Type B pancreatic cell (in vitro differentiated cells): ENCODE measurements at regions not wholly inside any gene's neighbourhood (a gene's known extent, or its start where the extent isn't known, plus 50 kb on each side); places are given as distances from the start of the nearest gene placed in this dataset.

ENCODE experiments used
- DNase-seq: peaks from one replicate; pipeline ENCODE4 v3.0.0; 2021; ENCODE audit warnings: mixed read lengths; ENCODE audit not compliant: unreplicated experiment; ENCODE audit errors: extremely low spot score
- H3K27ac Mint-ChIP-seq: 2 replicates; pipeline ENCODE4 v1.8.0; 2021; ENCODE audit warnings: mild to moderate bottlenecking, mixed read lengths
- H3K27me3 Mint-ChIP-seq: 2 replicates; pipeline ENCODE4 v1.8.0; 2021; ENCODE audit warnings: mixed read lengths
- H3K36me3 Mint-ChIP-seq: 2 replicates; pipeline ENCODE4 v1.8.0; 2021; ENCODE audit warnings: mixed read lengths
- H3K4me1 Mint-ChIP-seq: one replicate; pipeline ENCODE4 v1.8.0; 2021; ENCODE audit warnings: mixed read lengths; ENCODE audit not compliant: unreplicated experiment
- H3K4me3 Mint-ChIP-seq: 2 replicates; pipeline ENCODE4 v1.8.0; 2021; ENCODE audit warnings: mild to moderate bottlenecking, mixed read lengths
- H3K9me3 Mint-ChIP-seq: 2 replicates; pipeline ENCODE4 v1.8.0; 2021; ENCODE audit warnings: mixed read lengths
- CTCF ChIP-seq: fragments of 200-600 bp; sonication (generic); conservative IDR thresholded peaks from 2 replicates; pipeline ENCODE4 v1.5.0; 2021; ENCODE audit warnings: antibody characterized with exemption, mild to moderate bottlenecking

DNA sequence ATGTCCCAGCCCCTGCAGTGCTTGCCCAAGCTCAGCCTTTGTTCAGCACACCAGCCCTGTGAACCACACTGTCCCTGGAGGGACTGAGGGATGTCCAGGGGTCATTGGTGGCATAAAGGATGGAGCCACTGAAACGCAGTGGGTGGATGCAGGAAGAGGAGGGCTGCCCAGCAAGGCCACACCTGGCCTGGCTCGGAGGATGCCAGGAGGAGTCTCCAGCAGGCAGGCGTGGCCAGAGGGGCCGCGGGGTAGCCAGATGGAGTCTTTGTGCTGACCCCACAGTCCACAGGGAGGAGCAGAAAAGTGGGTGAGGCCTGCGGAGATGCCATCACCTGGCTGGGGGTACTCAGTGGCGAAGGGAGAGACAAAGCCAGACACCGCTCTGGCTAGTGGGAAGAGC, 108.5 kb upstream of the C14orf180 start:
- no peak for DNase-seq
- Mint-ChIP-seq H3K27ac (no peak overlapping the region), H3K4me3 (no peak overlapping the region), H3K9me3 (no peaks in the 10 kb centered on the region), H3K36me3 (peaks cover 4% of the 10 kb centered on the region), H3K27me3 (peaks cover 48% of the 10 kb centered on the region), H3K4me1 (no peaks in the 10 kb centered on the region)
- no peak for TF ChIP-seq CTCF

GRCh38 chr14:104472073-104472472, 107.5 kb upstream of the C14orf180 start:
- no peak for DNase-seq
- H3K4me1 Mint-ChIP-seq, result no peaks in the 10 kb centered on the region
- no peaks in the 10 kb centered on the region for H3K9me3 Mint-ChIP-seq
- TF ChIP-seq CTCF, result no peak
- peaks cover 39% of the 10 kb centered on the region for H3K27me3 Mint-ChIP-seq
- H3K4me3 Mint-ChIP-seq, result no peak overlapping the region
- H3K27ac Mint-ChIP-seq, result no peak overlapping the region
- H3K36me3 Mint-ChIP-seq, result peaks cover 4% of the 10 kb centered on the region

DNA sequence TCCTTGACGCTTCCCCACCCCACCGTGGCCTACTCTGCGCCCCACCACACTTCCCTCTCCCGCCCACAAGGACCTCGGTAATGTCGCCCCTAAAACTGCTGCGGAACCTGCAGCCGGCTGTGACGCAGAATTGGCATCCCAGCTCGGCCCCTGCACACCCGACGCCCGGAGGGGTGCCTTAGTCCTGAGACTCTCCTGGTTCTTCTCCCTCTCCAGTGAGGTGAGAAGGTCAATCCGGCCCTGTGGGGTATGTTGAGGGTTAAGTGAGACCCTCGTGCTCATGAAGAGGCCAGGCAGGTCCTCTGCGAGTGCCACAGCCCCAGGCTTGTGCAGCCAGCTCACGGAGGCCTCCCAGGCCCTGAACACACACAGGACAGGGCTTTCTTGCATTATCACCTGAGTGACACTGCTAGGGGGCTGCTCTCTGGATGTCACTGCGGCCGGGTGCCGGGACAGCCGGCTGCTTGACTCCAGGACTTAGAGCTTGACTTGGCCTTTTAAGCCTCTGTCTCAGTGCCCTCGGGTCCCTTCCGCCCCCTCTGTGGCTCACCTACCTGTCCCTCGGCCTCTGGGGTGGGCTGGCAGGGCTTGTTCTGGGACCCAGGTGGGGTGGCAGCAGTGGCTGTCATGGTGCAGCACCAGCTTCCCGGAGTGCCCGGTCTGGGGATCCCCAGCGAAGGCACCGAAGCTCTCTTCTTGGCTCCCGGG, 106.9 kb upstream of the C14orf180 start:
- Mint-ChIP-seq H3K27ac (no peak overlapping the region), H3K9me3 (no peaks in the 10 kb centered on the region), H3K4me3 (no peak overlapping the region), H3K4me1 (peaks cover 1% of the 10 kb centered on the region), H3K27me3 (peaks cover 36% of the 10 kb centered on the region), H3K36me3 (peaks cover 4% of the 10 kb centered on the region)
- DNase-seq, result no peak
- TF ChIP-seq CTCF, result no peak

DNA sequence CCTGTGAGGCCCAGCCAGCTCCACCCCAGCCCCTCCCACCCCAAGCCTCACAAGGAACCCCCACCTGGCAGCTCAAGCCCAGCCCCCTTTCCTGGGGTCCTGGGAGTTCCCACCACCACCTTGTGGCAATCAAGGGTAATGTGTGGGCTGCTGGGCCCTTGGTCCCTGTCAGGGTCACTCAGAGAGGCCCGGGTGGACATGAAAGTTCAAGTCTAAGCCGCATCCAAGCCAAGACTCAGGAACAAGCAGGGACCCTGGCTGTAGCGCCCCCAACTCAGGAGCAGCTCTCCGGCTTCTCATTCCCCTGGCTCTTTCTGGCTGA, 106.4 kb upstream of the C14orf180 start:
- peak; percentile 36 for TF ChIP-seq CTCF
- Mint-ChIP-seq H3K4me3 (no peak overlapping the region), H3K36me3 (peaks cover 4% of the 10 kb centered on the region), H3K27me3 (peaks cover 33% of the 10 kb centered on the region), H3K27ac (no peak overlapping the region), H3K4me1 (peaks cover 6% of the 10 kb centered on the region), H3K9me3 (no peaks in the 10 kb centered on the region)
- no peak for DNase-seq

- no peaks in the 10 kb centered on the region for H3K9me3 Mint-ChIP-seq
- H3K4me1 Mint-ChIP-seq, result peaks cover 9% of the 10 kb centered on the region
- H3K27me3 Mint-ChIP-seq, result peaks cover 28% of the 10 kb centered on the region
- TF ChIP-seq CTCF, result no peak
- H3K36me3 Mint-ChIP-seq, result peaks cover 4% of the 10 kb centered on the region
- H3K4me3 Mint-ChIP-seq, result no peak overlapping the region
- H3K27ac Mint-ChIP-seq, result no peak overlapping the region
- no peak for DNase-seq
Observed at GRCh38 chr14:104473649-104474494, 105.7 kb upstream of the C14orf180 start.
